HepG2 (cell line): ENCODE measurements at regions not wholly inside any gene's neighbourhood (a gene's known extent, or its start where the extent isn't known, plus 50 kb on each side); places are given as distances from the start of the nearest gene placed in this dataset.

Experiments used
- ATAC-seq: fragments of 200-7000 bp; cut with Tn5 transposase; 3 replicates; pipeline ENCODE4 v1.9.1; 2020; ENCODE audit warnings: mild to moderate bottlenecking, moderate library complexity
- BruUV-seq: library from RNA; stranded (reverse); fragments of 400-500 nt; replicated peaks from 2 replicates; lab custom pipeline; 2021; lab: Mats Ljungman, UMichigan
- CTCF ChIA-PET: fragments of 300-600 bp; formaldehyde crosslinking; extraction: SDS; loops from one replicate; lab custom pipeline; 2021; ENCODE audit warnings: low total read pairs, inconsistent platforms, low intra/inter-chr PET ratio; lab: Yijun Ruan, JAX
- POLR2A ChIA-PET: fragments of 350-600 bp; sonication (Branson Sonifier 250); formaldehyde crosslinking; loops from one replicate; lab custom pipeline; 2020; ENCODE audit warnings: antibody characterized with exemption, inconsistent platforms; lab: Yijun Ruan, JAX
- DNase-seq: peaks from one replicate; pipeline ENCODE4 v3.0.0-alpha.2; 2015; ENCODE audit warnings: low spot score
- FAIRE-seq: peaks from 3 replicates; lab custom pipeline; 2011; peaks lifted over from hg19 to GRCh38; lab: Jason Lieb, UNC
- H2AFZ ChIP-seq: one replicate; pipeline ENCODE4 v1.6.1; 2011; ENCODE audit warnings: low read length, inconsistent platforms
- H3K27ac ChIP-seq: fragments of 300-600 bp; 3 replicates; pipeline ENCODE4 v1.8.0; 2011; ENCODE audit warnings: mixed run types, mild to moderate bottlenecking, mixed read lengths, low read length, inconsistent platforms; ENCODE audit not compliant: insufficient read depth; ENCODE audit errors: extremely low read length
- H3K27me3 ChIP-seq, 2 experiments: fragments of 200-600 bp in 1 of 2; 2 replicates in 1 of 2; 3 replicates in 1 of 2; pipeline versions ENCODE4 v1.6.0 to v1.8.0; 2011; ENCODE audit warnings: low read length in 2 of 2, mild to moderate bottlenecking in 2 of 2, moderate library complexity in 2 of 2, inconsistent platforms in 1 of 2; ENCODE audit not compliant: insufficient read depth in 2 of 2, control insufficient read depth in 1 of 2
- H3K36me3 ChIP-seq, 2 experiments: fragments of 200-600 bp in 1 of 2; replicated peaks in 1 of 2; 2 replicates in 1 of 2; 3 replicates in 1 of 2; pipeline versions ENCODE4 v1.5.1 to v1.8.0; 2011; ENCODE audit warnings: low read length in 2 of 2, inconsistent platforms in 1 of 2; ENCODE audit not compliant: insufficient read depth in 2 of 2, control insufficient read depth in 1 of 2
- H3K4me1 ChIP-seq: 2 replicates; pipeline ENCODE4 v1.5.1; 2012; ENCODE audit warnings: low read length, inconsistent platforms; ENCODE audit not compliant: insufficient read depth
- H3K4me2 ChIP-seq: 2 replicates; pipeline ENCODE4 v1.6.0; 2011; ENCODE audit warnings: low read depth, low read length, inconsistent platforms
- H3K4me3 ChIP-seq, 3 experiments: fragments of 200-600 bp in 1 of 3; sonication (generic), shearing (Covaris generic) in 1 of 3; replicated peaks in 1 of 3; 2 replicates each; pipeline ENCODE4 v1.5.1; 2011 to 2016; ENCODE audit warnings: low read length in 3 of 3, inconsistent platforms in 2 of 3, low read depth in 2 of 3, mild to moderate bottlenecking in 2 of 3, control low read depth in 1 of 3, mixed read lengths in 1 of 3; ENCODE audit not compliant: insufficient read depth in 1 of 3
- H3K79me2 ChIP-seq: one replicate; pipeline ENCODE4 v1.6.1; 2011; ENCODE audit warnings: low read length, inconsistent platforms; ENCODE audit not compliant: insufficient read depth
- H3K9ac ChIP-seq: 2 replicates; pipeline ENCODE4 v1.6.0; 2011; ENCODE audit warnings: mild to moderate bottlenecking, low read depth, low read length, inconsistent platforms; ENCODE audit not compliant: insufficient read depth
- H3K9me3 ChIP-seq: 2 replicates; pipeline ENCODE4 v1.5.1; 2012; ENCODE audit warnings: mild to moderate bottlenecking, low read length
- H4K20me1 ChIP-seq: 2 replicates; pipeline ENCODE4 v1.6.0; 2011; ENCODE audit warnings: inconsistent platforms, mild to moderate bottlenecking, low read length, moderate library complexity; ENCODE audit not compliant: insufficient read depth
- ARID2 ChIP-seq: sonication (generic); formaldehyde crosslinking; IDR thresholded peaks from 2 replicates; pipeline ENCODE4 v1.8.1; 2022; ENCODE audit warnings: mild to moderate bottlenecking, missing genetic modification reagents, borderline replicate concordance
- SETDB1 ChIP-seq: sonication (generic); formaldehyde crosslinking; IDR thresholded peaks from 2 replicates; pipeline ENCODE4 v1.5.1; 2020; ENCODE audit warnings: missing genetic modification reagents, mild to moderate bottlenecking, borderline replicate concordance
- SMC3 ChIP-seq: IDR thresholded peaks from 2 replicates; pipeline ENCODE4 v1.6.1; 2011; ENCODE audit warnings: low read length, improper control_type of control experiment
- TERF1 ChIP-seq: sonication (generic); formaldehyde crosslinking; IDR thresholded peaks from 2 replicates; pipeline ENCODE4 v1.8.0; 2022; ENCODE audit warnings: mild to moderate bottlenecking, missing genetic modification reagents, moderate library complexity
- ZFY ChIP-seq: sonication (generic); formaldehyde crosslinking; IDR thresholded peaks from 2 replicates; pipeline ENCODE4 v1.4.0; 2020; ENCODE audit warnings: missing genetic modification reagents
- ZNF12 ChIP-seq: sonication (generic); formaldehyde crosslinking; IDR thresholded peaks from 2 replicates; pipeline ENCODE4 v1.5.0; 2020; ENCODE audit warnings: missing genetic modification reagents
- ZNF496 ChIP-seq: sonication (generic); formaldehyde crosslinking; IDR thresholded peaks from 2 replicates; pipeline ENCODE4 v1.8.1; 2023; ENCODE audit warnings: mild to moderate bottlenecking, moderate library complexity, missing genetic modification reagents; ENCODE audit not compliant: insufficient replicate concordance
- ZNF768 ChIP-seq: sonication (generic); formaldehyde crosslinking; IDR thresholded peaks from 2 replicates; pipeline ENCODE4 v1.4.0; 2020; ENCODE audit warnings: missing genetic modification reagents
- WGBS: methylation state at CpG from one replicate; pipeline ENCODE4 v1.1.6; 2017; ENCODE audit warnings: low lambda C conversion rate; 5-methylcytosine and 5-hydroxymethylcytosine counted together
- in situ Hi-C: cut with HindIII; loops from 2 replicates; pipeline ENCODE4 v1.10.0; 2017; ENCODE audit warnings: low pct_unique_long_range_greater_than_20kb; ENCODE audit not compliant: extremely low pct_ligation_motif_present
- intact Hi-C: fragments of 100-400 bp; cut with micrococcal nuclease; formaldehyde crosslinking; loops from one replicate; pipeline ENCODE4 v1.10.0; 2022; ENCODE audit not compliant: unreplicated experiment
- TF ChIP-seq, protein P1 (sequence below): sonication (generic); formaldehyde crosslinking; IDR thresholded peaks from 2 replicates; pipeline ENCODE4 v1.5.0; 2020; ENCODE audit warnings: missing genetic modification reagents, mild to moderate bottlenecking, borderline replicate concordance
- TF ChIP-seq, protein P2 (sequence below): sonication (generic); formaldehyde crosslinking; IDR thresholded peaks from 2 replicates; pipeline ENCODE4 v1.4.0; 2020; ENCODE audit warnings: missing genetic modification reagents, low read depth, mild to moderate bottlenecking, borderline replicate concordance
- TF ChIP-seq, protein P3 (sequence below): sonication (generic); formaldehyde crosslinking; IDR thresholded peaks from 2 replicates; pipeline ENCODE4 v1.5.0; 2020; ENCODE audit warnings: mild to moderate bottlenecking, missing genetic modification reagents, borderline replicate concordance
- TF ChIP-seq, protein P4 (sequence below): sonication (generic); formaldehyde crosslinking; IDR thresholded peaks from 2 replicates; pipeline ENCODE4 v1.4.0; 2020; ENCODE audit warnings: mild to moderate bottlenecking, missing genetic modification reagents

DNA sequence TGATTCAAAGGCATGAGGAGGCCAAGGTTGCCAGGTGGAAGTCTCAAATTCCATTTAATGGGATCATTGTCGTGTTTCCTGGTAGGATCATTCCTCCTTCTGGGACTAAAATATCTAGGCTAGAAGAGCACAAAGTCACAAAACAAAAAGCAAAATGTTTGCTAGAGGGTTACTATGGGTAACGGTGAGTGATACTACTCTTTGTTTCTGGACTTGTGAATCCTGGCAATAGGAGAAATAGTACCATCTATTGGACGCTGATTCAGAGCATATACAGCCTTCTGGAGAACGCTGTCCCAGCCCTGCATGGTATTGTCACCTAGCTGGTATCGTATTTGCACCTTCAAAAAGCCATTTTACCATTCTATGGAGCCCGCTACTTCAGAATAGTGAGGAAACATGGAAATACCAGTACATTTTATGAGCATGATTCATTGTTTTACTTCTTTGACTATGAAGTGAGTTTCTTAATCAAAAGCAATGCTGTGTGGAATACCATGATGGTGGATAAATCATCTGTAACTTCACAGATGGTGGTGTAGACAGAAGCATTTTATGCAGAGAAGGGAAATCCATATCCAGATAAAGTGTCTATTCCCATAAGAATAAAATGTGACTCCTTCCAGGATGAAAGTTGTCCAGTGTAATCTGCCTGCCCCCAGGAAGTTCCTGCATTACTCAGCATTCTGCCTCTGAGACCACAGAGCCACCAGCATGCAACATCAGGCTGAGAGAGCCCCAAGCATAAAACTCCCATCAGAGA, 361.0 kb downstream of the ETV1 start:
- in situ Hi-C loops, result no loop called here
- CTCF ChIA-PET, result no interaction called here
- TF ChIP-seq, protein P1, sequence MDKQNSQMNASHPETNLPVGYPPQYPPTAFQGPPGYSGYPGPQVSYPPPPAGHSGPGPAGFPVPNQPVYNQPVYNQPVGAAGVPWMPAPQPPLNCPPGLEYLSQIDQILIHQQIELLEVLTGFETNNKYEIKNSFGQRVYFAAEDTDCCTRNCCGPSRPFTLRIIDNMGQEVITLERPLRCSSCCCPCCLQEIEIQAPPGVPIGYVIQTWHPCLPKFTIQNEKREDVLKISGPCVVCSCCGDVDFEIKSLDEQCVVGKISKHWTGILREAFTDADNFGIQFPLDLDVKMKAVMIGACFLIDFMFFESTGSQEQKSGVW (CRISPR knock-in tag), result no peak
- no peak for TF ChIP-seq ZNF768 (CRISPR knock-in tag)
- TF ChIP-seq, protein P2, sequence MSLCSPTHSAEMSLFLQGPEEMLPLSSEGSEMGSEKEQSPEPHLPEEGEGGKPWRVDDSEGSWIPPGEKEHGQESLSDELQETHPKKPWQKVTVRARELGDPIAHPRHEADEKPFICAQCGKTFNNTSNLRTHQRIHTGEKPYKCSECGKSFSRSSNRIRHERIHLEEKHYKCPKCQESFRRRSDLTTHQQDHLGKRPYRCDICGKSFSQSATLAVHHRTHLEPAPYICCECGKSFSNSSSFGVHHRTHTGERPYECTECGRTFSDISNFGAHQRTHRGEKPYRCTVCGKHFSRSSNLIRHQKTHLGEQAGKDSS (CRISPR knock-in tag), result no peak
- TF ChIP-seq, protein P3, sequence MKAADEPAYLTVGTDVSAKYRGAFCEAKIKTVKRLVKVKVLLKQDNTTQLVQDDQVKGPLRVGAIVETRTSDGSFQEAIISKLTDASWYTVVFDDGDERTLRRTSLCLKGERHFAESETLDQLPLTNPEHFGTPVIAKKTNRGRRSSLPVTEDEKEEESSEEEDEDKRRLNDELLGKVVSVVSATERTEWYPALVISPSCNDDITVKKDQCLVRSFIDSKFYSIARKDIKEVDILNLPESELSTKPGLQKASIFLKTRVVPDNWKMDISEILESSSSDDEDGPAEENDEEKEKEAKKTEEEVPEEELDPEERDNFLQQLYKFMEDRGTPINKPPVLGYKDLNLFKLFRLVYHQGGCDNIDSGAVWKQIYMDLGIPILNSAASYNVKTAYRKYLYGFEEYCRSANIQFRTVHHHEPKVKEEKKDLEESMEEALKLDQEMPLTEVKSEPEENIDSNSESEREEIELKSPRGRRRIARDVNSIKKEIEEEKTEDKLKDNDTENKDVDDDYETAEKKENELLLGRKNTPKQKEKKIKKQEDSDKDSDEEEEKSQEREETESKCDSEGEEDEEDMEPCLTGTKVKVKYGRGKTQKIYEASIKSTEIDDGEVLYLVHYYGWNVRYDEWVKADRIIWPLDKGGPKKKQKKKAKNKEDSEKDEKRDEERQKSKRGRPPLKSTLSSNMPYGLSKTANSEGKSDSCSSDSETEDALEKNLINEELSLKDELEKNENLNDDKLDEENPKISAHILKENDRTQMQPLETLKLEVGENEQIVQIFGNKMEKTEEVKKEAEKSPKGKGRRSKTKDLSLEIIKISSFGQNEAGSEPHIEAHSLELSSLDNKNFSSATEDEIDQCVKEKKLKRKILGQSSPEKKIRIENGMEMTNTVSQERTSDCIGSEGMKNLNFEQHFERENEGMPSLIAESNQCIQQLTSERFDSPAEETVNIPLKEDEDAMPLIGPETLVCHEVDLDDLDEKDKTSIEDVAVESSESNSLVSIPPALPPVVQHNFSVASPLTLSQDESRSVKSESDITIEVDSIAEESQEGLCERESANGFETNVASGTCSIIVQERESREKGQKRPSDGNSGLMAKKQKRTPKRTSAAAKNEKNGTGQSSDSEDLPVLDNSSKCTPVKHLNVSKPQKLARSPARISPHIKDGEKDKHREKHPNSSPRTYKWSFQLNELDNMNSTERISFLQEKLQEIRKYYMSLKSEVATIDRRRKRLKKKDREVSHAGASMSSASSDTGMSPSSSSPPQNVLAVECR (CRISPR knock-in tag), result no peak
- no peak for TF ChIP-seq ZFY (CRISPR knock-in tag)
- no peak for TF ChIP-seq SETDB1 (CRISPR knock-in tag)
- TF ChIP-seq ARID2, result no peak
- TF ChIP-seq SMC3, result no peak
- TF ChIP-seq TERF1 (CRISPR knock-in tag), result no peak
- TF ChIP-seq, protein P4, sequence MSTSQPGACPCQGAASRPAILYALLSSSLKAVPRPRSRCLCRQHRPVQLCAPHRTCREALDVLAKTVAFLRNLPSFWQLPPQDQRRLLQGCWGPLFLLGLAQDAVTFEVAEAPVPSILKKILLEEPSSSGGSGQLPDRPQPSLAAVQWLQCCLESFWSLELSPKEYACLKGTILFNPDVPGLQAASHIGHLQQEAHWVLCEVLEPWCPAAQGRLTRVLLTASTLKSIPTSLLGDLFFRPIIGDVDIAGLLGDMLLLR (CRISPR knock-in tag), result no peak
- no peak for TF ChIP-seq ZNF12 (CRISPR knock-in tag)
- no peak for TF ChIP-seq ZNF496 (CRISPR knock-in tag)

More for the DNA sequence above, 361.0 kb downstream of the ETV1 start:
- Histone ChIP-seq H3K4me3 (no peak overlapping the region), H3K9ac (no peak overlapping the region), H3K9me3 (peaks cover 76% of the 10 kb centered on the region), H3K27ac (no peak overlapping the region), H3K79me2 (no peaks in the 10 kb centered on the region), H3K27me3 (no peaks in the 10 kb centered on the region), H2AFZ (no peak overlapping the region), H3K4me1 (no peaks in the 10 kb centered on the region), H4K20me1 (no peaks in the 10 kb centered on the region), H3K4me2 (no peak overlapping the region), H3K36me3 (no peaks in the 10 kb centered on the region)
- DNase-seq (no peak), FAIRE-seq (no peak), ATAC-seq (no peak)
- WGBS, result 7% methylated on average over 6 of the region's 6 CpGs
- BruUV-seq, result no TSS peak
- intact Hi-C loops, result no loop called here
- POLR2A ChIA-PET, result no interaction called here
